Activated CD8-positive, alpha-beta T cell treated with anti-CD3 and anti-CD28 coated beads for 36 hours (primary cell): ENCODE measurements at regions not wholly inside any gene's neighbourhood (a gene's known extent, or its start where the extent isn't known, plus 50 kb on each side); places are given as distances from the start of the nearest gene placed in this dataset.

ENCODE experiments used
- ATAC-seq: fragments of 200-7000 bp; cut with Tn5 transposase; one replicate; pipeline ENCODE4 v1.10.0; 2021; ENCODE audit warnings: mild to moderate bottlenecking, moderate library complexity
- CTCF ChIA-PET: fragments of 350-600 bp; sonication (Branson Sonifier 250); formaldehyde crosslinking; loops from one replicate; lab custom pipeline; 2021; ENCODE audit warnings: antibody characterized with exemption; lab: Charles Lee
- POLR2A ChIA-PET: fragments of 350-600 bp; sonication (Branson Sonifier 250); formaldehyde crosslinking; loops from one replicate; lab custom pipeline; 2021; ENCODE audit warnings: antibody characterized with exemption; lab: Charles Lee
- DNase-seq: peaks from one replicate; pipeline ENCODE4 v3.0.0-alpha.2; 2020
- H3K27ac Mint-ChIP-seq: one replicate; pipeline ENCODE4 v1.8.0; 2021; ENCODE audit warnings: mild to moderate bottlenecking, mixed read lengths
- H3K27me3 Mint-ChIP-seq: one replicate; pipeline ENCODE4 v1.8.0; 2021; ENCODE audit warnings: mixed read lengths
- H3K36me3 Mint-ChIP-seq: one replicate; pipeline ENCODE4 v1.8.0; 2021; ENCODE audit warnings: low read depth, mixed read lengths
- H3K4me1 Mint-ChIP-seq: one replicate; pipeline ENCODE4 v1.8.0; 2021; ENCODE audit warnings: low read depth, mixed read lengths
- H3K4me3 Mint-ChIP-seq: one replicate; pipeline ENCODE4 v1.8.0; 2021; ENCODE audit warnings: mild to moderate bottlenecking, moderate library complexity, mixed read lengths
- H3K9me3 Mint-ChIP-seq: one replicate; pipeline ENCODE4 v1.8.0; 2021; ENCODE audit warnings: mixed read lengths
- intact Hi-C: fragments of 100-400 bp; cut with micrococcal nuclease; formaldehyde crosslinking; loops from one replicate; pipeline ENCODE4 v1.10.0; 2022
- TF ChIP-seq, protein P1 (sequence below): fragments of 200-600 bp; IDR thresholded peaks from one replicate; pipeline ENCODE4 v1.8.0; 2022; ENCODE audit warnings: antibody characterized with exemption, mild to moderate bottlenecking

DNA sequence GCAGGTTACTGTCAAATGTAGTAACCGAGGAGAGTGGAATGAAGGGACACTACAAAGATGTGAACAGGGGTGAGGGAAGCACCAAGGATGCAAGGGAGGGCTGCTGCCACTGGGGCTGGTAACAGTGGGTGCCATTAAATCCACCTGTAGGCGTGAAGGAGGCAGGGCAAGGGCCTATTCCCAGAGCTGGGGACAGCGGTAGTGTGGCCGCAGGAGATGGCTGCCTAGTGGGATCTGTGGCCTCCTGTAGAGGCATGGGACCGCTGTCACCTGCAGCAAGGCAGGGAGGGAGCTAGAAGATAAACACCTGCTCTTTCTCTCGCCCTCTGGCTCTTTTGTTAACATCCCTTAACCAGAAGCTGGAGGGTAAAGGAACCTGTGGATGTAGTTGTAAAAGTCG lies 80.5 kb upstream of the CNIH3 start:
- TF ChIP-seq, protein P1, sequence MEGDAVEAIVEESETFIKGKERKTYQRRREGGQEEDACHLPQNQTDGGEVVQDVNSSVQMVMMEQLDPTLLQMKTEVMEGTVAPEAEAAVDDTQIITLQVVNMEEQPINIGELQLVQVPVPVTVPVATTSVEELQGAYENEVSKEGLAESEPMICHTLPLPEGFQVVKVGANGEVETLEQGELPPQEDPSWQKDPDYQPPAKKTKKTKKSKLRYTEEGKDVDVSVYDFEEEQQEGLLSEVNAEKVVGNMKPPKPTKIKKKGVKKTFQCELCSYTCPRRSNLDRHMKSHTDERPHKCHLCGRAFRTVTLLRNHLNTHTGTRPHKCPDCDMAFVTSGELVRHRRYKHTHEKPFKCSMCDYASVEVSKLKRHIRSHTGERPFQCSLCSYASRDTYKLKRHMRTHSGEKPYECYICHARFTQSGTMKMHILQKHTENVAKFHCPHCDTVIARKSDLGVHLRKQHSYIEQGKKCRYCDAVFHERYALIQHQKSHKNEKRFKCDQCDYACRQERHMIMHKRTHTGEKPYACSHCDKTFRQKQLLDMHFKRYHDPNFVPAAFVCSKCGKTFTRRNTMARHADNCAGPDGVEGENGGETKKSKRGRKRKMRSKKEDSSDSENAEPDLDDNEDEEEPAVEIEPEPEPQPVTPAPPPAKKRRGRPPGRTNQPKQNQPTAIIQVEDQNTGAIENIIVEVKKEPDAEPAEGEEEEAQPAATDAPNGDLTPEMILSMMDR: no peak
- intact Hi-C loops: no loop called here
- Mint-ChIP-seq H3K9me3 (no peaks in the 10 kb centered on the region), H3K36me3 (no peaks in the 10 kb centered on the region), H3K27me3 (peaks cover 6% of the 10 kb centered on the region), H3K4me1 (no peaks in the 10 kb centered on the region), H3K4me3 (no peak overlapping the region), H3K27ac (no peak overlapping the region)
- ChIA-PET POLR2A (no interaction called here), CTCF (interaction anchor here (1.9 kb wide), 1 partner anchor 22 kb away, joined by 8 read pairs; no protein-coding TSS in a partner anchor)
- ATAC-seq (no peak), DNase-seq (no peak)

DNA sequence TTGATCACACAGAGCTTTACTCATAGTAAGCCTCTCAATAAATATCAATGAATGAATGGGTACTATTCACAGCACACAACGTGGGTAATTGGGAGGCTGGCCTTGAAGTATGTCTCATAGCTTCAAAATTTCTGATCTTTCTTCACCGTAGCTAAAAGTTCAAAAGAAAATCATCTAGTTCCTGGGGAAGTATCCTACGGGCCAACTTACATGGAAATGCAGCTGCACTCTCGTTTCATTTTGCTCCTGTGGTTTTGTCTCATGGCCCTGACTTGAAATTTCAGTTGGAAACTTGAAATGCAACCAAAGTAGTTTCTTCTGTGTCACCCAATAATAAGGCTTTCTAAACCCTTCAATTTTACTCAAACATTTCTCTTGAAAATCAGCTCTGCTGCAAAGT lies 76.1 kb upstream of the CNIH3 start:
- ATAC-seq (no peak), DNase-seq (no peak)
- H3K27me3 Mint-ChIP-seq: peaks cover 6% of the 10 kb centered on the region
- TF ChIP-seq, protein P1: no peak
- ChIA-PET POLR2A (no interaction called here), CTCF (interaction anchor here (1.0 to 4.5 kb wide), 2 partner anchors 16 to 27 kb away, joined by 3 to 20 read pairs; no protein-coding TSS in a partner anchor)
- no peaks in the 10 kb centered on the region for H3K9me3 Mint-ChIP-seq
- no peak overlapping the region for H3K27ac Mint-ChIP-seq
- H3K36me3 Mint-ChIP-seq: no peaks in the 10 kb centered on the region
- H3K4me1 Mint-ChIP-seq: peaks cover 19% of the 10 kb centered on the region
- intact Hi-C loops: no loop called here
- no peak overlapping the region for H3K4me3 Mint-ChIP-seq

DNA sequence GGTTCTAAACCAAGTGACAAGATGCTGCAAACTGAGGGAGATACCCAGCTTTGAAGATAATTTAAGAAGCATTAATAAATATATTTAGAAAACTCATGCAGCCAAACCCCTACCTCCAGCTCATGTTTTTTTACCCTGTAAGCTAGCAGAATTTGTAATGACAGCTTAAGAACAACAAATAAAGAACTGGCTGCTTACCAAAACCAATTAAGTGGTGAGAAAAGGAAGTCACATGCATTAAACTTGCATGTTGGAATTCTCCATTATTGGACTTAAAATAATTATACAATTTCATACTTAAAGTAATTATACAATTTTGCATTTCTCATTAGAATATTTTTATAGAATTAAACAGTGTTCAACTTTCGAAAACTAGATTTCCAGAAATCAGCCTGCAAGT lies 75.6 kb upstream of the CNIH3 start:
- ATAC-seq (no peak), DNase-seq (no peak)
- no peak overlapping the region for H3K4me3 Mint-ChIP-seq
- no peak overlapping the region for H3K27ac Mint-ChIP-seq
- no peaks in the 10 kb centered on the region for H3K36me3 Mint-ChIP-seq
- ChIA-PET POLR2A (no interaction called here), CTCF (interaction anchor here (1.0 to 4.5 kb wide), 2 partner anchors 15 to 27 kb away, joined by 3 to 20 read pairs; no protein-coding TSS in a partner anchor)
- H3K9me3 Mint-ChIP-seq: no peaks in the 10 kb centered on the region
- intact Hi-C loops: no loop called here
- H3K27me3 Mint-ChIP-seq: peaks cover 6% of the 10 kb centered on the region
- TF ChIP-seq, protein P1: no peak
- peaks cover 19% of the 10 kb centered on the region for H3K4me1 Mint-ChIP-seq

DNA sequence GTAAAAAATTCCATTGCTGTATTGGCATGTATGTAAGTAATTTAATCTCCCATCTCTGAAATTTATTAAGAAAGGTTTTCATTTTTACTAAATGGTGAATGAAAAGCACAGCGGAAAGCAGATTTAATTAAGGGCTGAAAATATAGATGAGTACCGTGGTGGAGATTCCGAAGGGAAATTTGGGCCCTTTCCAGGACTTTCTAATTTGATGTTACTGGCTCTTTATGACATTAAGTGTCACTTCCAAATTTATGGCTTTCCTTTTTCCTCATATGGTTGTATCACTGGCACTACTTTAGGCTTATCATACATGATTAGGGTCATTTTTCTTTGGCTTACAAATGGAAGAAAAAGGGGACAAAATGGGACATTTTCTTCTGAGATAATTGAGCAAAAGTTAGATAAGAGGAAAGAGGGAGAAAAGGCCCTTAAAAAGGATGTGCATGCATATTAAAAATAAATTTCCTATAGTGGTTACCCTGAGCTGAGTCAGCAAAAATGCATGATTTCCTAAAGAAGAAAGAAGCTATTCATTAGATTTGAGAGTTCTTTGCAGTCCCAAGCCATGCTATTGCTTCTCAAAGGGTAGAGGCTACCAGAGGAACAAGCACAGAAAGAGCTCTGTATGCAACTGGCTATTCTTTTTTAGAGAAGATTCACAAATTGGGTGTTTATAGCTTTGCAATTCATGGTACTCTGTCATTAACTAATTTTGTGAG lies 74.9 kb upstream of the CNIH3 start:
- ATAC-seq: no peak
- Mint-ChIP-seq H3K9me3 (no peaks in the 10 kb centered on the region), H3K4me1 (peaks cover 19% of the 10 kb centered on the region), H3K27me3 (peaks cover 6% of the 10 kb centered on the region), H3K4me3 (no peak overlapping the region), H3K27ac (no peak overlapping the region), H3K36me3 (no peaks in the 10 kb centered on the region)
- TF ChIP-seq, protein P1: no peak
- DNase-seq: no peak
- CTCF ChIA-PET: interaction anchor here (0.9 to 4.5 kb wide), 3 partner anchors 15 to 28 kb away, joined by 3 to 20 read pairs (median 3); no protein-coding TSS in a partner anchor
- POLR2A ChIA-PET: no interaction called here
- intact Hi-C loops: no loop called here

DNA sequence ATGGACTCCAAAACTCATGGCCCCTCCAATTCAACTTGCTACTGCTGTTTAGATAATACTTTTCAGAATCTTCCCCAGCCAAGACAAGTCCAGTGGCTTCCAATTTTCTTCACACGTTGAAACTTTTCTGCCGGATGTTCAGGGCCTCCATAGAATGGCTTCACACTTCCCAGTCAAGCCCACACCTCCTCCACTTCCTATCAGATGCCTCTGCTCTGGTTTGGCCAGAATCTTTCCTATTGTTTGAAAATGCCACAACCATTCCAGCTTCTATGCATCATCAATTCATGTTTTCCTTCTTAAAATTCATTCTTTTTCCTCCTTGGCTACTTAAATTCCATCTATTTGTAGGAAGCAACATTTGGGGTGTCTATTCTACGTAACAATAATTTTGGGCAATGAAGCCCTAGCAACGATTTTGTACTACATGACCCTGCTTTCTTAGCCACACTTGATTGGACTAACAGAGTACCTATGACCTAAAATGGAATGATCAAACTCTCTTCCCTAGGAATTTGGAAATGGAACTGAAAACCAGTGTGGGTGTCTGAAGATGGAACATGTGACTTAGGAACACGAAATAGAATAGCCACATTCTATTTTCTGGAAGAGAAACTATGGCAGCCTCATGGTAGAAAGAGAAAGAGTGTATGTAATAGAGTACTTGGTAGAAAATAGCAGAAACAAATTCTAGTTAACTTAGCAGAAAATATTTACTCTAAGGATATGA lies 74.1 kb upstream of the CNIH3 start:
- Mint-ChIP-seq H3K27ac (no peak overlapping the region), H3K36me3 (no peaks in the 10 kb centered on the region), H3K27me3 (peaks cover 6% of the 10 kb centered on the region), H3K4me3 (no peak overlapping the region), H3K4me1 (peaks cover 19% of the 10 kb centered on the region), H3K9me3 (no peaks in the 10 kb centered on the region)
- ATAC-seq (no peak), DNase-seq (no peak)
- TF ChIP-seq, protein P1: no peak
- CTCF ChIA-PET: interaction anchor here (0.9 to 4.8 kb wide), 2 partner anchors 28 kb away, joined by 3 to 23 read pairs; no protein-coding TSS in a partner anchor
- intact Hi-C loops: no loop called here
- POLR2A ChIA-PET: no interaction called here
